Keratinocyte (primary cell): ENCODE measurements at regions not wholly inside any gene's neighbourhood (a gene's known extent, or its start where the extent isn't known, plus 50 kb on each side); places are given as distances from the start of the nearest gene placed in this dataset.

Experiments used
- DNase-seq: peaks from one replicate; pipeline ENCODE4 v3.0.0-alpha.2; 2011; ENCODE audit warnings: low read depth, missing footprints, low spot score
- FAIRE-seq: peaks from 2 replicates; lab custom pipeline; 2011; peaks lifted over from hg19 to GRCh38; lab: Jason Lieb, UNC
- H2AFZ ChIP-seq: 2 replicates; pipeline ENCODE4 v1.6.0; 2012; ENCODE audit warnings: low read length, control low read depth, inconsistent platforms; ENCODE audit not compliant: control insufficient read depth
- H3K27ac ChIP-seq: 2 replicates; pipeline ENCODE4 v1.5.1; 2011; ENCODE audit warnings: low read length; ENCODE audit not compliant: control insufficient read depth, insufficient read depth
- H3K27me3 ChIP-seq: 3 replicates; pipeline ENCODE4 v1.6.0; 2011; ENCODE audit warnings: low read length; ENCODE audit not compliant: control insufficient read depth, insufficient read depth; ENCODE audit errors: extremely low read depth
- H3K36me3 ChIP-seq, 2 experiments: 2 replicates in 1 of 2; 3 replicates in 1 of 2; pipeline ENCODE4 v1.5.1; 2011; ENCODE audit warnings: low read length in 2 of 2, mild to moderate bottlenecking in 1 of 2; ENCODE audit not compliant: control insufficient read depth in 2 of 2, insufficient read depth in 2 of 2; ENCODE audit errors: extremely low read depth in 1 of 2
- H3K4me1 ChIP-seq: 3 replicates; pipeline ENCODE4 v1.5.1; 2011; ENCODE audit warnings: low read length; ENCODE audit not compliant: control insufficient read depth, insufficient read depth; ENCODE audit errors: extremely low read depth
- H3K4me2 ChIP-seq: 3 replicates; pipeline ENCODE4 v1.6.0; 2011; ENCODE audit warnings: low read depth, low read length; ENCODE audit not compliant: control insufficient read depth, insufficient read depth; ENCODE audit errors: extremely low read depth
- H3K4me3 ChIP-seq, 3 experiments: fragments of 200-600 bp in 1 of 3; sonication (generic) in 1 of 3; 2 replicates in 2 of 3; 3 replicates in 1 of 3; pipeline ENCODE4 v1.5.1; 2011 to 2016; ENCODE audit warnings: low read length in 3 of 3, mild to moderate bottlenecking in 3 of 3, control low read depth in 2 of 3, inconsistent platforms in 1 of 3, low read depth in 1 of 3, mixed read lengths in 1 of 3, mixed run types in 1 of 3, moderate library complexity in 1 of 3; ENCODE audit not compliant: control insufficient read depth in 2 of 3, insufficient read depth in 2 of 3; ENCODE audit errors: extremely low read depth in 1 of 3
- H3K79me2 ChIP-seq: 2 replicates; pipeline ENCODE4 v1.6.0; 2012; ENCODE audit warnings: low read length; ENCODE audit not compliant: control insufficient read depth, insufficient read depth
- H3K9ac ChIP-seq: 3 replicates; pipeline ENCODE4 v1.6.0; 2011; ENCODE audit warnings: low read length; ENCODE audit not compliant: control insufficient read depth, insufficient read depth; ENCODE audit errors: extremely low read depth
- H3K9me1 ChIP-seq: 3 replicates; pipeline ENCODE4 v1.6.0; 2011; ENCODE audit warnings: low read length; ENCODE audit not compliant: control insufficient read depth, insufficient read depth; ENCODE audit errors: extremely low read depth
- H3K9me3 ChIP-seq: 2 replicates; pipeline ENCODE4 v1.5.1; 2012; ENCODE audit warnings: low read depth, low read length; ENCODE audit not compliant: control insufficient read depth
- H4K20me1 ChIP-seq: 3 replicates; pipeline ENCODE4 v1.6.0; 2011; ENCODE audit warnings: low read length; ENCODE audit not compliant: control insufficient read depth, insufficient read depth; ENCODE audit errors: extremely low read depth
- CTCF ChIP-seq, 3 experiments: IDR thresholded peaks in 1 of 3; conservative IDR thresholded peaks in 1 of 3; optimal IDR thresholded peaks in 1 of 3; 2 replicates in 2 of 3; 3 replicates in 1 of 3; pipeline versions ENCODE3 to v1.5.1; 2011; ENCODE audit warnings: low read length in 3 of 3, mild to moderate bottlenecking in 3 of 3, moderate library complexity in 2 of 3, control low read depth in 1 of 3, inconsistent platforms in 1 of 3; ENCODE audit not compliant: insufficient read depth in 2 of 3; ENCODE audit errors: extremely low read depth in 1 of 3
- EZH2 ChIP-seq: IDR thresholded peaks from one replicate; pipeline ENCODE4 v1.6.1; 2012; ENCODE audit warnings: inconsistent platforms, mild to moderate bottlenecking, low read length, moderate library complexity
- dilution Hi-C: fragments of 300-500 bp; cut with MboI; formaldehyde crosslinking; loops from one replicate; pipeline ENCODE4 v1.7.0; 2020; ENCODE audit warnings: low sequenced_read_pairs; ENCODE audit not compliant: extremely low pct_ligation_motif_present

GRCh38 chr16:65634291-65634690 lies 512.4 kb upstream of the CDH11 start:
- Histone ChIP-seq H3K27ac (no peak overlapping the region), H3K9me1 (no peaks in the 10 kb centered on the region), H3K4me2 (no peak overlapping the region), H2AFZ (no peak overlapping the region), H3K36me3 (no peaks in the 10 kb centered on the region), H3K4me1 (no peaks in the 10 kb centered on the region), H4K20me1 (no peaks in the 10 kb centered on the region), H3K27me3 (no peaks in the 10 kb centered on the region), H3K79me2 (no peaks in the 10 kb centered on the region), H3K9me3 (no peaks in the 10 kb centered on the region), H3K4me3 (no peak overlapping the region), H3K9ac (no peak overlapping the region)
- FAIRE-seq: no peak
- no peak for DNase-seq
- TF ChIP-seq CTCF (optimal IDR thresholded peaks at IDR 0.05 in 1 of 3, IDR thresholded peaks at IDR 0.05 in 1 of 3, conservative IDR thresholded peaks at IDR 0.05 in 1 of 3; ENCODE audit: extremely low read depth in 1 of 3, insufficient read depth in 2 of 3, low read length in 3 of 3) (no peak), EZH2 (no peak)
- dilution Hi-C loops: no loop called here

DNA sequence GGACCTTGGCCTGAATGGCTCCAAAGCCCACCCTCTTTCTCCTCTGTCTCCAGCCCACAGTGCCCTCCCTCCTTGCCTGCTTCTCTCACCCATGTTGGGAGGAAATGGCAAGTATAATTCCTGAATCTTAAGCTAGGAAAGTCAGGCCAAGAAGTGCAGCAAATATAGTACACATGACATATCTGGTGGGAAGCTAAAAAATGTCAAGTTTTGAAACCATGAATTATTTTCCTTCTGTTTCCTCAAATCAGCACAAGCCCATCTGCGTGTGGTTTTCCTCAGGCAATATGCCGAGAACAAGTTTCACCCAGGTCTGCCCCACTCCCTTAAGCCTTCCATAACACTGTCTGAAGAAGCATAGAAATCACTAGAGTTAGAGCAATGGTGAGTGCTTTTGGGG lies 502.8 kb upstream of the CDH11 start:
- H3K27ac ChIP-seq: no peak overlapping the region
- no peaks in the 10 kb centered on the region for H3K36me3 ChIP-seq
- H4K20me1 ChIP-seq: no peaks in the 10 kb centered on the region
- DNase-seq (no peak), FAIRE-seq (no peak)
- H3K9ac ChIP-seq: no peak overlapping the region
- no peaks in the 10 kb centered on the region for H3K9me3 ChIP-seq
- no peaks in the 10 kb centered on the region for H3K79me2 ChIP-seq
- no peak overlapping the region for H2AFZ ChIP-seq
- no peaks in the 10 kb centered on the region for H3K9me1 ChIP-seq
- H3K4me2 ChIP-seq: no peak overlapping the region
- no peaks in the 10 kb centered on the region for H3K4me1 ChIP-seq
- TF ChIP-seq CTCF (optimal IDR thresholded peaks at IDR 0.05 in 1 of 3, IDR thresholded peaks at IDR 0.05 in 1 of 3, conservative IDR thresholded peaks at IDR 0.05 in 1 of 3; ENCODE audit: extremely low read depth in 1 of 3, insufficient read depth in 2 of 3, low read length in 3 of 3): no peak
- no peak for TF ChIP-seq EZH2
- dilution Hi-C loops: no loop called here
- peaks cover 3% of the 10 kb centered on the region for H3K27me3 ChIP-seq
- no peak overlapping the region for H3K4me3 ChIP-seq
